ENCODE measurements at regions not wholly inside any gene's neighbourhood (a gene's known extent, or its start where the extent isn't known, plus 50 kb on each side); places are given as distances from the start of the nearest gene placed in this dataset.

- no peaks in the 10 kb centered on the region for H3K9me2 ChIP-seq
- H3K9me3 ChIP-seq, result no peaks in the 10 kb centered on the region
- no peaks in the 10 kb centered on the region for H4K20me1 ChIP-seq (ENCODE audit: insufficient read depth)
- no peaks in the 10 kb centered on the region for H3K36me3 ChIP-seq (replicated peaks in 1 of 2; ENCODE audit: control insufficient read depth in 1 of 2, insufficient read depth in 2 of 2, low read length in 1 of 2)
- TF ChIP-seq RCOR1 (IDR thresholded peaks at IDR 0.05; ENCODE audit: low read length) (no peak), YY1 (IDR thresholded peaks at IDR 0.05; ENCODE audit: low read depth) (no peak), FOXJ3 (CRISPR knock-in tag; IDR thresholded peaks at IDR 0.05) (no peak), GATA2 (CRISPR knock-in tag; IDR thresholded peaks at IDR 0.05) (no peak), CHD2 (IDR thresholded peaks at IDR 0.05; ENCODE audit: low read length, partially characterized antibody) (no peak), RFX5 (IDR thresholded peaks at IDR 0.05; ENCODE audit: low read length) (no peak), IRF3 (IDR thresholded peaks at IDR 0.05; ENCODE audit: low read depth, low read length) (no peak)
- TF ChIP-seq, protein P1, sequence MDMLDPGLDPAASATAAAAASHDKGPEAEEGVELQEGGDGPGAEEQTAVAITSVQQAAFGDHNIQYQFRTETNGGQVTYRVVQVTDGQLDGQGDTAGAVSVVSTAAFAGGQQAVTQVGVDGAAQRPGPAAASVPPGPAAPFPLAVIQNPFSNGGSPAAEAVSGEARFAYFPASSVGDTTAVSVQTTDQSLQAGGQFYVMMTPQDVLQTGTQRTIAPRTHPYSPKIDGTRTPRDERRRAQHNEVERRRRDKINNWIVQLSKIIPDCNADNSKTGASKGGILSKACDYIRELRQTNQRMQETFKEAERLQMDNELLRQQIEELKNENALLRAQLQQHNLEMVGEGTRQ (IDR thresholded peaks at IDR 0.05; ENCODE audit: borderline replicate concordance, low read depth, low read length), result no peak
- TF ChIP-seq, protein P2, sequence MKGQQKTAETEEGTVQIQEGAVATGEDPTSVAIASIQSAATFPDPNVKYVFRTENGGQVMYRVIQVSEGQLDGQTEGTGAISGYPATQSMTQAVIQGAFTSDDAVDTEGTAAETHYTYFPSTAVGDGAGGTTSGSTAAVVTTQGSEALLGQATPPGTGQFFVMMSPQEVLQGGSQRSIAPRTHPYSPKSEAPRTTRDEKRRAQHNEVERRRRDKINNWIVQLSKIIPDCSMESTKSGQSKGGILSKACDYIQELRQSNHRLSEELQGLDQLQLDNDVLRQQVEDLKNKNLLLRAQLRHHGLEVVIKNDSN (IDR thresholded peaks at IDR 0.05; ENCODE audit: borderline replicate concordance, low read depth), result no peak
- no peak overlapping the region for H3K27ac ChIP-seq (ENCODE audit: low read depth in 2 of 2, low read length in 1 of 2)
- no peaks in the 10 kb centered on the region for H3K79me2 ChIP-seq (ENCODE audit: insufficient read depth)
- CTCF ChIA-PET, result interaction anchor here (1.1 kb wide), 1 partner anchor 14 kb away, joined by 3 read pairs; no protein-coding TSS in a partner anchor
- H3K4me2 ChIP-seq, result no peak overlapping the region
- WGBS (ENCODE audit: low lambda C conversion rate), result 76% methylated on average over 2 of the region's 2 CpGs
- H3K9ac ChIP-seq, result no peak overlapping the region
- POLR2A ChIA-PET, result no interaction called here
- H2AFZ ChIP-seq (ENCODE audit: low read depth), result no peak overlapping the region
- H3F3A ChIP-seq (replicated peaks; ENCODE audit: insufficient read depth), result no peaks in the 10 kb centered on the region
- H3K27me3 ChIP-seq (ENCODE audit: insufficient read depth), result no peaks in the 10 kb centered on the region
- DNase-seq, result no peak
- no peak overlapping the region for H3K4me3 ChIP-seq (ENCODE audit: low read depth in 2 of 2, low read length in 1 of 2)
- H3K4me1 ChIP-seq (ENCODE audit: control insufficient read depth in 1 of 2, insufficient read depth in 2 of 2, low read depth in 1 of 2, low read length in 1 of 2), result no peaks in the 10 kb centered on the region
Observed at GRCh38 chr11:96948066-96948465, 558.3 kb downstream of the JRKL start.

DNA sequence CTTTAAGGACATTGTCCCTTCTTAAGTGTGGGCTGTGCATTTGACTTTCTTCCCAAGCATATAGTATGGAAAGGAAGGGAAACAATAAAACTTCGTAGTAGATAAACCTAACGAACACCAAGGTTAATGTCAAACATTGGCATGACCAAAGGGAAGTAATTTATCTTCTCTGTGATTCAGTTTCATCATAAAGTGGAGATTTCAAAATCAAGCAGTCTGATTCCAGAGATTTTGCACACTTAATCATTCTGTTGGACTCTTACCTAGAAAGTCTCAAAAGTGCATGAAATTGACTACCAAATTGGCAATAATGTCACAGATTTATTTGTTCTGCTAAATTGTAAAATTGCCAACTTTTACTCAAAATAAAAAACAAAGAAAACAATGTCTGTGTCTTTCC, 559.7 kb downstream of the JRKL start:
- no peaks in the 10 kb centered on the region for H3K4me1 ChIP-seq (ENCODE audit: control insufficient read depth in 1 of 2, insufficient read depth in 2 of 2, low read depth in 1 of 2, low read length in 1 of 2)
- H3K9me3 ChIP-seq, result no peaks in the 10 kb centered on the region
- DNase-seq, result no peak
- 10% methylated on average over 2 of the region's 2 CpGs for WGBS (ENCODE audit: low lambda C conversion rate)
- no peaks in the 10 kb centered on the region for H4K20me1 ChIP-seq (ENCODE audit: insufficient read depth)
- H3F3A ChIP-seq (replicated peaks; ENCODE audit: insufficient read depth), result no peaks in the 10 kb centered on the region
- no peaks in the 10 kb centered on the region for H3K79me2 ChIP-seq (ENCODE audit: insufficient read depth)
- POLR2A ChIA-PET, result no interaction called here
- H3K27ac ChIP-seq (ENCODE audit: low read depth in 2 of 2, low read length in 1 of 2), result no peak overlapping the region
- H3K4me2 ChIP-seq, result no peak overlapping the region
- H3K27me3 ChIP-seq (ENCODE audit: insufficient read depth), result no peaks in the 10 kb centered on the region
- no peak overlapping the region for H3K9ac ChIP-seq
- H3K4me3 ChIP-seq (ENCODE audit: low read depth in 2 of 2, low read length in 1 of 2), result no peak overlapping the region
- H2AFZ ChIP-seq (ENCODE audit: low read depth), result no peak overlapping the region
- H3K9me2 ChIP-seq, result no peaks in the 10 kb centered on the region
- CTCF ChIA-PET, result no interaction called here
- no peak for TF ChIP-seq NRF1 (IDR thresholded peaks at IDR 0.05; ENCODE audit: low read depth, low read length)
- no peak for TF ChIP-seq IRF3 (IDR thresholded peaks at IDR 0.05; ENCODE audit: low read depth, low read length)
- TF ChIP-seq TEAD4 (IDR thresholded peaks at IDR 0.05; ENCODE audit: borderline replicate concordance, insufficient read depth), result no peak
- TF ChIP-seq SMC3 (IDR thresholded peaks at IDR 0.05; ENCODE audit: low read depth, low read length), result no peak
- no peak for TF ChIP-seq FOXJ3 (CRISPR knock-in tag; IDR thresholded peaks at IDR 0.05)
- TF ChIP-seq FOXM1 (IDR thresholded peaks at IDR 0.05; ENCODE audit: low read depth), result no peak
- no peak for TF ChIP-seq PBX3 (IDR thresholded peaks at IDR 0.05)
- no peak for TF ChIP-seq REST (IDR thresholded peaks at IDR 0.05; ENCODE audit: low read depth, low read length)
- no peak for TF ChIP-seq YY1 (IDR thresholded peaks at IDR 0.05; ENCODE audit: low read depth)
- no peaks in the 10 kb centered on the region for H3K36me3 ChIP-seq (replicated peaks in 1 of 2; ENCODE audit: control insufficient read depth in 1 of 2, insufficient read depth in 2 of 2, low read length in 1 of 2)

Data from SK-N-SH (cell line).